Muscle of arm (tissue), 1 donor: ENCODE measurements at regions not wholly inside any gene's neighbourhood (a gene's known extent, or its start where the extent isn't known, plus 50 kb on each side); places are given as distances from the start of the nearest gene placed in this dataset.

ENCODE experiments used
- DNase-seq: peaks from one replicate; pipeline ENCODE4 v3.0.0-alpha.2; 2013

DNA sequence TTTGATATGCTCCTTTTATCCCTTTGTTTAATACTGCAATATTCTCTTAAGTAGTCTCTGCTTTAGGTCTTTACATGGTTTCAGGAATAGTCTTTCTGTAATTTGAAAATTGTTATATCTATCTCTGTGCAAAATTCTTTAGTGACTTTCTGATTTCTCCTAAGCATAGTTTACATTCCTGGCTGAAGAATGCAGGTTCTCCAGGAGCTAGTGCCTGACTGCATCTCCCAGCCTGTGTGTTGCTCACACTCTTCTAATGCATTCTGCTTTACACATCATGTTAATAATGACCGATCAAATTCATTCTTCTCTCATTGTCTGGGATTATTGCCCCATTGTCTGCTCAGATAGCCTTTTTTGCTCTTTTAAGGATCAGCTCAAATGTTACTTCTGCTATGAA is 1349.2 kb downstream of the DSC3 start:
- DNase-seq: no peak

DNA sequence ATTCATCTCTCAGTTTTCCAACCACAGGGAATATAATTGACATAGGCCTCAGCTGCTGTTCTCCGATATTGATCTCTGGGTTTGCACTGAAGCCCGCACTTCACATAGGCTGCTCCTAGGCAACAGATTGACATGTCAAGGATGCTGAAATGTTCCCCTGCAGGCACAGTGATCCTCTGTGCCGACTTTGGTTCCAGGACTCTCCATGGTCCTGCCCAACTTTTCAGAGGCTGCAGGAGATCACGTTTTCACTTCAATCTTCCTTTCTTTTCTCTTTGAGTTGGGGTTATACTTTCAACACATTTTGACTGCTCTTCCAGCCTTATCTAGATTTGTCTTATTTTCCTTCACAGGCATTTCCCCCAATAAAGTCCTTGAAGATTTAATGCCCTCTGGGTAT is 1361.0 kb downstream of the DSC3 start:
- DNase-seq: no peak

DNA sequence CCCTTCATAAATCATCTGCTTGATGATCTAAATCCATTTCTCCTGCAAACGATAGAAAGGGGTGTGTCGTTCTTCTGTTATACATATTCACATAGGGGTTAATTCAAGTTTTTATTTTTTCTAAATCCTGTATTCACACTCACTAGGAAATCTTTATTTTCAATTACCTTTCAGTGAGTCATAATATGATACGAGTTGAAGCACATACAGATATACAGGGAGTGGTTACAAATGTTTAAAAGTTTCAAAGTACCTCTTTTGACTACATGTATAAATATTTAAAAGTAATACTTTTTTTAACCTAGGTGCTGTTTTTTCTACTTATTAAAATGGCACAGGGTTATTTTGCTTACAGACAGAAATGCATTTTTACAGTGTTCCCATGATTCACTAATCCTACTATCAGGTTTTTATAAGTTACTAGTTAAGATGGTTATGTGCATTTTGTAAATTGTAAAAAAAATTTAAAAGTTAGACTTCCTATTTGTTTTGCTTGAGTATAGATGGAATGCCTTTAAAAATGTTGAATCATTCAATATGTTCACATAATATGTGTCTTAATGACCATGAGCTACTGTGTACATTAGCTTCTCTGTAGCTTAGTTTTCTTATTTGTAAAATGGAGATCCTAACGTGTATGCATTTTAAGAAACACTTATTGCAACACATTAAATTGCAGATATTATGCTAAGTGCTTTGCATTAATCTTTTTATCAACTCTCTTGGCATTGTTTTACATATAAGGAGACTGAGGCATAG is 1378.1 kb downstream of the DSC3 start:
- DNase-seq: no peak

DNA sequence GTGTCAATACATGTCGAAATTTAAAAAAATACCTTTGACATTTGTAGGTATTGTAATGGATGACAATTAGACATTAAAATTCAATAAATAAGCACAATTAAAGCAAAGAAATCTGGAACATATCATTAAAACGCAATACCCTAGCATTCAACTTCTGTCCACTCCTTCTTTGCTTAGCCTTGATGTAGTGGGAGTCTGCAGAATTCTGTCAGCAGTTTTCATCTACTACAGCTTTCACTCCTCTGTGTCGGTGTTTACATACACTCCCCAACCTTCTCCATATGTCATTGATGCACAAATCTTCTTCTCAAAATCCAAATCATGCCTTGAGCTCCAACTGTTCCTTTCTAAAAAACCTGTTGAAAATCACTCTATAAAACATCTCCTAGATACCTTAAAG is 1380.6 kb downstream of the DSC3 start:
- DNase-seq: no peak

DNA sequence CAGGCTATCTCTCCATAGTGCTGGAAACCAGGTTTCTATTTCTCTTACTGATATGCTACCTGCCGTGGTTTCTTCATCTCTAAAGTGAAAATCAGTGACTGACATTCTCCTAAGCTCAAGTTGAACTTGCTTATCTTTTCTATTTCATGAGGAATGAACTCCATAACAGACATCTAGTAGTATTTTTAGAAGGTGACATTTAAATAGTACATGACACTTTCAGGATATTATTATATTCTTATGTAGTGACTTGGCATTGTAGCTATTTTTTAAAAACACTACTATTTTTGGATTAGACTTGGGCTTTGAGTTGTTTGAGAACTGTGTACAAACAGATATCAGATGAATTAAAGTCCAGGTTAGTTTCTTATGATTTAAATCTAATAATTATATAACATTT is 1381.8 kb downstream of the DSC3 start:
- no peak for DNase-seq

DNA sequence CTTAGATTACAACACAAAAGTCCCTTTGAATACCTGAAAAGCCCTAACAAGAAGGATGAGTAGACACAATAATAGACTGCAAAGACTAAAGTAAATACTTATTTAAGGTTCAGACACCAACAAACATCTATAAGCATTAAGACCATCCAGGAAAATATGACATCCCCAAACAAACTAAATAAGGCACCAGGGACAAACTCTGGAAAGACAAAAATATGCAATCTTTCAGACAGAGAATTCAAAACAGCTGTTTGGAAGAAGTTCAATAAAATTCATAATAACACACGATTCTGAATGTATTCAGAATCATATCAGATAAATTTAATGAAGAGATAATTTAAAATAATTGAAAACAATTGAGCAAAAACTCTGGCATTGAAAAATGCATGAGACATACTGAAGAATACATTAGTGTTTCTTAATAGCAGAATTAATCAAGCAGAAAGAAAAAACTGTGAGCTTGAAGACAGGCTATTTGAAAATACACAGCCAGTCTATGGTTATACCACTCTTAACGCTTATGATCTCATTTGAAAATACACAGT is 1388.8 kb downstream of the DSC3 start:
- peak; percentile 61 for DNase-seq

DNA sequence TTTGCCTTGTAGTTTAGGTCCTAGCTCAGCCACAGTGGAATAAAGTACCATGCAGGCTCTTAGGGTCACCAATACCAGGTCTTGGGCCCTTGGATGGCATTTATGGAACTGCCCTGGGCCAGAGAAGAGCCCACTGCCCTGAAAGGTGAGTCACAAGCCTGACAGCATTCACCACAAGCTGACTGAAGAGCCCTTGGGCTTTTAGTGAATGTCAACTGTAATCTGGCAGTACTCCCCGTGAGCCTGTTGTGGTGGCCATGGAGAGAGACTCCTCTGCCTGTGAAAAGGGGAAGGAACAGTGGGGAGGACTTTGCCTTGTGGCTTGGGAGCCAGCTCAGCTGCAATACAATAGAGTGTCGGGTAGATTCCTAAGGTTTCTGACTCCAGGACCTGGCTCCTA is 1389.7 kb downstream of the DSC3 start:
- DNase-seq: no peak

DNA sequence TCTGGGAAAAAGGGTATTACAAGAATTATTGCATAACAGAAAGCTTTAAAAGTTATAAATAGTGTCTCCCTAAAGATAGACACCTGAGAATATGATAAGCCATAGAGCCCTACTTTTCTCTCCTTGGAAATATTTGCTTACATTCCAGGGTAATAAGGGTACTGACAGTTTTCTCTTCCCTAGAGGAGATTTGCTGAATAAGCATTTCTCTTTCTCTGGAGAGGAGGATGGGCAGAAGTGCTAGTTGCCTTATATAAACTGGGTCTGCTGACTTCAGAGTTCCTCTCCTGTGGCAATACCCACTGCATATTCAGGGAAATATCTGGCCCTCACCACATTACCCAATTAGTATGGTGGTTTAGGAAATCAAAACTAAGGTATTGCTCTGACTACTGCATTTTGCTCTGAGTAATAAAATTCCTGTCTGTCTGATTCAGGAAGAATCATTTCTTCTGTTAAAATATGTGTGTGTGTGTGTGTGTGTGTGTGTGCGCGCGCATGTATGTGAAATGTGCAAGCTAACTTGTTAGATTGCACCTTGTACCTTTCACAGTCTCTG is 1391.3 kb downstream of the DSC3 start:
- DNase-seq: no peak

DNA sequence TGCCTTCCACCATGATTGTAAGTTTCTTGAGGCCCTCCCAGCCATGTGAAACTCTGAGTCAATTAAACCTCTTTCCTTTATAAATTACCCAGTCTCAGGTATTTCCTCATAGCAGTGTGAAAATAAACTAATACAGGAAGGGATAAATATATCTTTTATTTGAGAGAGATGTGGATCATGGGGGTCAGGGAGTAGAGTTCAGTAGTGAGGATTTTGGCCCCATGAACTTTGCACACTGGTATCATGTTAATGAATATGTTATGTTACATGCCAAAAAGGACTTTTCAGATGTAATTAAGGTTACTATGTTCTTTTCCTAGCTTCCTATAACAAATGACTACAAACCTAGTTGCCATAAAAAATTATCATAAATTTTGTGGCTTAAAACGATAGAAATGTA is 1393.7 kb downstream of the DSC3 start:
- no peak for DNase-seq

DNA sequence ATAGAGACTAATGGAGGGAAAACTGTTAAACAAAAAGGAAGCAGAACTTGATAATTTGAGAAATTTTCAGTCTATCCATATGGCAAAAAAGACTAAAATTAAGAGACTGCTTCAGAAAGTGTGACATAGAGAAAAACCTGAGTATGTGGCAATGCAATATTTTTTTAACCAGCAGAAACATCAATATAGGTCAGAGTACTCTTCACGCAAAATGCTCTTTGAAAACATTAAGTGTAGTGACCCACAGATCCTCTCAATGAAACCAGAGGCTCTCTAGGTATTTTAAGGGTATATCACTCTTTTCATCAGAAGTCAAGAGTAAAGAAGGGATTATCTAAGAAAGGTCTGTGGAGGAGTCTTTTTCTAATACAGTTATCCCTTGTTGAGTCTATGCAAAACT is 1394.8 kb downstream of the DSC3 start:
- DNase-seq: no peak

DNA sequence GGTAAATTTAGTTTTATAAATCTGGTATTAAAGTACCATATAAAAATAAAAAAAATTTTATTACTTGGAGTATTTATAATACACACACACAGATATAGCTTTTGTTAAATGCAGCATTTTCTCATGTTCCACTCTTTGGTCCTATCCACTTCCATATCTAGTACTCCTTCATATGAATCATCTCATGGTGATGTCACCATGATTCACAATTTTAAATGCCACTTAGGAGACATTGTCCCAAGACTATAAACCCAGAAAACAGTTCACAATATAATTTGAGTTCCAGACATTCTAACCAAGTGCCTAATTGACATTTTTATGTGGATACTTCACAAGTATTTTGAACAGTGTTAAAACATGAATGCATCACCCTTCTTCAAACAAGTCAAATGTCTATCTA is 1398.3 kb downstream of the DSC3 start:
- no peak for DNase-seq

DNA sequence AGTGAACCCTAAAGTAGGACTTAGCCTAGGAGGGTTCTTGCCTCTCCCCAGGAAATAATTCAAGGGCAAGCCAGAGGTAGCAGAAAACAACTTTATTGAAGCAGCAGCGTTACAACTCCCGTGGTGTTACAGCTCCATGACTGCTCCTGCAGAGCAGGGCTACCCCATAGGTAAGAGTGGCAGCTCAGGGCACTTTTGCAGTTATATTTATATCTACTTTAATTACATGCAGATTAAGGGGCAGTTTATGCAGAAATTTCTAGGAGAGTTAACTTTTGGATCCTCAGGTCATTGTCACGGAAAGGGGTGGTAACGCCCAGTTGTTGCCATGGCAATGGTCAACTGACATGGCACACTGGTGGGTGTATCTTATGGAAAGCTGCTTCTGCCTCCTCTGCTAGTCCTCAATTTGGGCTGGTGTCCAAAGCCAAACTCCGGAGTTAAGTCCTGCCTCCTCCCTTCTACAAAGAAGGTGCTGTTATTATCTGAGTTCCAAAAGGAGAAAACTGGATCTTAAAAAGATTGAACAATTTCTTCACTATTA is 1413.0 kb downstream of the DSC3 start:
- no peak for DNase-seq

DNA sequence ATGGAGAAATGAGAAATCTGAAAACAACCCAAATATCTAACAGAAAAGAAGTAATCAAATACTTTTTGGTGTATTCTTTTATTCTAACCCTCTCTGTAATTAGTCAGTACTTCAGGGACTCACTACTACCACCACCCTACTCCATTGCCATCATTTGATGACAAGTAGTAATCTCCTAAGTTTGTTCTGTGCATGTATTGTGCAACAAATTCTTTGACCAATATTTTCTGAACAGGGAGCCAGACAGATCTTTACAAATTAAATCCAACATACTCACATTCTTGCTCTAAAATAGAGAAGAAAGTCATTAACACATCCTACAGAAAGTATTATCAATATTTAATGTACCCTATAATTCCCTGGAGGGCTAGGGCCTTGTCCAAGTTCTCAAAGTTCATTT is 1416.4 kb downstream of the DSC3 start:
- DNase-seq: no peak

DNA sequence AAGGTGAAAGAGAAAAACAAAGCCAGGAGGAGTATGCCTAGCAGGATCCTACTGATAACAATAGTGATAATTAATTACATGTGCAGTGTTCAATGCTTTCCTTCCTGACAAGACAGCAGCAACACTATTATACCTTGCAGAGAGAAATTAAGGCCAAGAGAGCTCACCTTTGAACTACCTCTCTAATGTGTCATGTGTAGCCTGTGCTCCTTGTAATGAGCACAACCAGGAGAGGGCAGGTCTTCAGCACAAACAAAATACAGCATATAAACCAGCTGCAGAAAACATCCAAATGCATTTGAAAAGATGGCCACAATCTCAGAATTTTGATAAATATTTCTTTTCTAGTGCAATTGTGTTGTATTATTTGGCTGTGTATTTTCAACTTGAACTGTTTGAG is 1425.7 kb downstream of the DSC3 start:
- DNase-seq: no peak

DNA sequence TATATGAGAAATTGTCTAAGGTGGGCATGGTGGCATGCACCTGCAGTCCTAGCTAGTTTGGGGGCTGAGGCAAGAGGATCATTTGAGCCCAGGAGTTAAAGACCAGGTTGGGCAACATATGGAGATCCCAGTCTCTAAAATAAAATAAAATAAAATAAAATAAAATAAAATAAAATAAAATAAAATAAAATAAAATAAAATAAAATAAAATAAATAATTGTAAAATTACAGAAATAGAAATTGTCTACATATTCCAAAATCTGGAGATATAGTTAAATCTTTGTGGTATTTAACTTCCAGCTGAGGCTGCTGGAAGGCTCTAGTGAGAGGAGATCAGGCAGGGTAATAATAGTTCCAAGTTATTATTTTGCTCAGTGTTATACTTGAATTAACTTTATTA is 1432.1 kb upstream of the CDH2 start:
- no peak for DNase-seq

DNA sequence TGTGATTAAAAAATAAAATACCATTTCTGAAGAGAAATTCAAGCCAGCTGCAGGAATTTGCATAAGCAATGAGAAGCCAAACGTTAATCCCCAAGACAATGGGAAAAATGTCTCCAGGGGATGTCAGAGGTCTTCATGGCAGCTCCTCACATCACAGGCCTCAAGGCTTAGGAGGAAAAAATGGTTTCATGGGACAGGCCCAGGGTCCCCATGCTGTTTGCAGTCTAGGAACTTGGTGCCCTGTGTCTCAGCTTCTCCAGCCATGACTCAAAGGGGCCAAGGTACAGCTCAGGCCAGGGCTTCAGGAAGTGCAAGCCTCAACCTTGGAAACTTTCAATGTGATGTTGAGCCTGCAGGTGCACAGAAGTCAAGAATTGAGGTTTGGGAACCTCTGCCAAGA is 1428.4 kb upstream of the CDH2 start:
- DNase-seq: no peak

DNA sequence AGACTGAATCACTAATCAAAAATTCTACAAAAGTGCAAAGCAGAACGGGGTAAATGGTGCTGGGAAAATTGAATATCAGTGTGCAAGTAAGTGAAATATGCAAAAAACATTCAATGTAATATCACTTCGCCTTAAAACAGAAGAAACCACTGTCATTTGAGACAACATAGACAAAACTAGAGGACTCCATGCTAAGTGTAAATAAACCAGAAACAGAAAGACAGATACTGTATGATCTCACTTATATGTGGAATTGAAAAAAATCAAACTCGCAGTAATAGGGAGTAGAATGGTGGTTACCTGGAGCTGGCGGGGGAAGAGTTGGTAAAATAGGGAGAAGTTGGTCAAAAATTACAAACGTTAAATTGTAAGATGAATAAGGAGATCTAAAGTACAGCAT is 1420.0 kb upstream of the CDH2 start:
- no peak for DNase-seq

DNA sequence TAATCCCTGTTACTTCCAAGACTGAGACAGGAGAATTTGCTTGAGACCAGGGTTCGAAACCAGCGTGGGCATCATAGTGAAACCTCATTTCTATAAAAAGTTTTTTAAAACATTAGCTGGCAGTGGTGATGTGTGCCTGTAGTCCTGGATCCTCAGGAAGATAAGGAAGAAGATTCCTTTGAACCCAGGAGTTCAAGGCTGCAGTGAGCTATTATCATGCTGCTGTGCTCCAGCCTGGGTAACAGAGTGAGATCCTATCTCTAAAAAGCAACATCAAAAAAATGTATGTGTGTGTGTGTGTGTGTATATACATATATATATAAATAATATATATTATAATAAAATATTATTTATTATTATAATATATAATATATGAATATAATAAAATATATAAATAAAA is 1417.6 kb upstream of the CDH2 start:
- no peak for DNase-seq

DNA sequence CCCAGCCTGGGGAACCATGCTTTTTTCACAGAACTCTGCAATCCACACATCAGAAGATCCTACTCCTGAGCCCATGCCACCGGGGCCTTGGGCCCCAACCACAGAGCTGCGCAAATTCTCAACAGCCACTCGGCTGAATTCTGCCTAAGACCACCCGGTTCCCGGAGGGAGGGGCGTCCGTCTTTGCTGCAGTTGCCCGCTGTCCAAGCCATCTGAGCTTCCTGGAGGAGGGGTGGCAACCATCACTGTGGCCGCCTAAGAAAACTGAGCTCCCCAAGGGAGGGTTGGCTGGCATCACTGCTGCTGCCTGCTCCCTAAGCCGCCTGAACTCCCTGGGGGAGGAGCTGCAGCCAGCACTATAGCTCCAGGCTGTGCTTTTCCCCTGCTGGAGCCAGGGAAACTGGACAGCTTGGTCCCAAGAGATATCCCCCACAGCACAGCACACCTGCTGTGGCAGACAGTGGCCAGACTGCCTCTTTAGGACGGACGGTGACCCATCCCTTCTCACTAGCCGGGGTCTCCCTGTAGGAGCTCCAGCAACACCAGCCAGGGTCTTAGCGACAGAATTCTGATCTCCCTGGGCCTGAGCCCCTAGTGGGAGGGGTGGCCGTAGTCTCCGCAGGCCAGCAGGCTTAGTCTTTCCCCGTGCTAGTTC is 1411.6 kb upstream of the CDH2 start:
- no peak for DNase-seq

DNA sequence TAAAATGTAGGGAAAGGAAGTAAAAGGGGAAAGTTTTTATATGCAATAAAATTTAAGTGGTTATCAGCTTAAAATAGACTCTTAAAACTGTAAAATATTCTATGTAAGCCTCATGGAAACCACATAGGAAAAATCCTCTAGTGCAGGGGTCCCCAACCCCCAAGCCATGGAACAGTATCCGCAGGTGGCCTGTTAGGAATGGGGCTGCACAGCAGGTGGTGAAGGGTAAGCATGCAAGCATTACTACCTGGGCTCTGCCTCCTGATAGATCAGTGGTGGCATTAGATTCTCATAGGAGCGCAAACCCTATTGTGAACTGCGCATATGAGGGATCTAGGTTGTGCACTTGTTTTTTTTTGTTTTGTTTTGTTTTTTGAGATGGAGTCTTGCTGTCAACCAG is 1409.3 kb upstream of the CDH2 start:
- DNase-seq: no peak

DNA sequence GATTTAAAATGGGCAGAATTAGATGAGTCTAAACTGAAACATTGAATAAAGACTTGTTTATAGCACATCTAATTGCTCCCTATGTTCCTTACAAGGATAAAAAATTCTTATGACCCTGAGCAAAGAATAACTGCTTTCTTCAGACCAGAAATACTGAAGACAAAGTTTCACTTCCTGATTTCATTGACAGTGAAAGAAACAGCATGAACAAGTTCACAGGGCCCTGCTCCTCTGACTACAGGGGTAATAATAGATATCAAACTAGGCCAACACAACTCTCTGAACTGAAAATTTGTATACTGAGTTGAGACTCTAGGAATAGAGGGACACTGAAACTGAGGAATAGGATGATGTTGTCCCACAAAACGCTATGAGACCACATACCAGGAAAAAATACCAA is 1383.3 kb upstream of the CDH2 start:
- DNase-seq: no peak

DNA sequence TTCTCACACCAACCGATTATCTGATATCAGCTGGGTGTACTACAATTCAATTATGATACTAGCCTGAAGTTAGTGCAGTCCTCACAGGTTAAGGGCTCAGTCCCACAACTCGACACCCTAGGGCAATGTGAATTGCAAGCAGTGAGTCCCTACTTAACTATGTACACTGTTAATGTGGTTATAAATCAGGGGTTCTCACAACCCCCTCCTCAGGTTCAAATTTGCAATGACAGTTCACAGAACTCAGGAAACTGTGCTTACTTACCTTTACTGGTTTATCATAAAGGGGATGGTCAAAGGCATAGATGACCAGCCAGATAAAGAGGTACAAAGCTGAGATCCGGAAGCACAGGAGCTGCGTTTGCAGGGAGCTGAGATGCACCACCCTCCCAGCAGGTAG is 1379.1 kb upstream of the CDH2 start:
- no peak for DNase-seq

DNA sequence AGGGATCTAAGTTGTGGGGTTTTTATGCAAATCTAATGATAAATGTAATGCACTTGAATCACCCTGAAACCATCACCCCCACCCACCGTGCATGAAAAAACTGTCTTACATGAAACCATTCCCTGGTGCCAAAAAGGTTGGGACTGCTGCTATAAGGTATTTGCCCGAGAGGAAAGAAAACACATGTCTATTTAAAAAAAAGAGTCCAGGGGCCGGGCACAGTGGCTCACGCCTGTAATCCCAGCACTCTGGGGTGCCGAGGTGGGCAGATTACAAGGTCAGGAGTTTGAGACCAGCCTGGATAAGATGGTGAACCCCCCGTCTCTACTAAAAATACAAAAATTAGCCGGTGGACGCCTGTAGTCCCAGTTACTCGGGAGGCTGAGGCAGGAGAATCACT is 1372.8 kb upstream of the CDH2 start:
- no peak for DNase-seq
